ENCODE measurements at regions not wholly inside any gene's neighbourhood (a gene's known extent, or its start where the extent isn't known, plus 50 kb on each side); places are given as distances from the start of the nearest gene placed in this dataset.

- intact Hi-C loops (cut with DNase I) = no loop called here
- DNase-seq = no peak
- Histone ChIP-seq H3K27me3 (no peaks in the 10 kb centered on the region), H3K36me3 (no peaks in the 10 kb centered on the region), H3K9me3 (no peaks in the 10 kb centered on the region), H3K4me3 (no peak overlapping the region), H3K27ac (no peak overlapping the region), H3K4me1 (no peaks in the 10 kb centered on the region), H3K9ac (ENCODE audit: low read depth in 2 of 2, low read length in 2 of 2) (no peak overlapping the region)
- TF ChIP-seq CTCF (IDR thresholded peaks at IDR 0.05) = no peak
Measured at GRCh38 chr3:159667261-159667660, 321.4 kb upstream of the IL12A start.

GRCh38 chr3:159668461-159668860, 320.2 kb upstream of the IL12A start:
- no peak for DNase-seq
- H3K9me3 ChIP-seq = no peaks in the 10 kb centered on the region
- no peaks in the 10 kb centered on the region for H3K27me3 ChIP-seq
- no peak for TF ChIP-seq CTCF (IDR thresholded peaks at IDR 0.05)
- H3K36me3 ChIP-seq = no peaks in the 10 kb centered on the region
- intact Hi-C loops (cut with DNase I) = no loop called here
- H3K9ac ChIP-seq (ENCODE audit: low read depth in 2 of 2, low read length in 2 of 2) = no peak overlapping the region
- H3K27ac ChIP-seq = no peak overlapping the region
- H3K4me1 ChIP-seq = no peaks in the 10 kb centered on the region
- H3K4me3 ChIP-seq = no peak overlapping the region

GRCh38 chr3:159668990-159669476, 319.6 kb upstream of the IL12A start:
- H3K9me3 ChIP-seq = no peaks in the 10 kb centered on the region
- no peak overlapping the region for H3K27ac ChIP-seq
- no peak for TF ChIP-seq CTCF (IDR thresholded peaks at IDR 0.05)
- no peaks in the 10 kb centered on the region for H3K27me3 ChIP-seq
- no peaks in the 10 kb centered on the region for H3K4me1 ChIP-seq
- H3K36me3 ChIP-seq = no peaks in the 10 kb centered on the region
- H3K9ac ChIP-seq (ENCODE audit: low read depth in 2 of 2, low read length in 2 of 2) = no peak overlapping the region
- H3K4me3 ChIP-seq = no peak overlapping the region
- intact Hi-C loops (cut with DNase I) = no loop called here
- no peak for DNase-seq

GRCh38 chr3:159669766-159670165, 318.9 kb upstream of the IL12A start:
- Histone ChIP-seq H3K9me3 (no peaks in the 10 kb centered on the region), H3K4me3 (no peak overlapping the region), H3K36me3 (no peaks in the 10 kb centered on the region), H3K27me3 (no peaks in the 10 kb centered on the region), H3K9ac (ENCODE audit: low read depth in 2 of 2, low read length in 2 of 2) (no peak overlapping the region), H3K4me1 (no peaks in the 10 kb centered on the region), H3K27ac (no peak overlapping the region)
- intact Hi-C loops (cut with DNase I) = no loop called here
- no peak for TF ChIP-seq CTCF (IDR thresholded peaks at IDR 0.05)
- DNase-seq = no peak

GRCh38 chr3:159672728-159673688, 315.6 kb upstream of the IL12A start:
- TF ChIP-seq CTCF (IDR thresholded peaks at IDR 0.05) = no peak
- no peak overlapping the region for H3K27ac ChIP-seq
- no peaks in the 10 kb centered on the region for H3K9me3 ChIP-seq
- DNase-seq = no peak
- H3K9ac ChIP-seq (ENCODE audit: low read depth in 2 of 2, low read length in 2 of 2) = no peak overlapping the region
- H3K4me3 ChIP-seq = no peak overlapping the region
- no peaks in the 10 kb centered on the region for H3K36me3 ChIP-seq
- H3K4me1 ChIP-seq = no peaks in the 10 kb centered on the region
- intact Hi-C loops (cut with DNase I) = no loop called here
- H3K27me3 ChIP-seq = no peaks in the 10 kb centered on the region

All from colonic mucosa (tissue), 4 donors.